Mucosa of stomach (tissue), 1 donor: ENCODE measurements at regions not wholly inside any gene's neighbourhood (a gene's known extent, or its start where the extent isn't known, plus 50 kb on each side); places are given as distances from the start of the nearest gene placed in this dataset.

Experiments
- H3K27me3 ChIP-seq: one replicate; pipeline ENCODE4 v1.7.0; 2013; ENCODE audit warnings: mild to moderate bottlenecking, low read length; ENCODE audit not compliant: control insufficient read depth, insufficient read depth
- H3K36me3 ChIP-seq: one replicate; pipeline ENCODE4 v1.7.0; 2013; ENCODE audit warnings: low read length; ENCODE audit not compliant: control insufficient read depth, insufficient read depth
- H3K4me1 ChIP-seq: one replicate; pipeline ENCODE4 v1.7.0; 2013; ENCODE audit warnings: mild to moderate bottlenecking, low read length; ENCODE audit not compliant: control insufficient read depth, insufficient read depth
- H3K4me3 ChIP-seq: one replicate; pipeline ENCODE4 v1.7.0; 2013; ENCODE audit warnings: low read length
- H3K9ac ChIP-seq: one replicate; pipeline ENCODE4 v1.7.0; 2013; ENCODE audit warnings: mild to moderate bottlenecking, low read length, moderate library complexity
- H3K9me3 ChIP-seq: one replicate; pipeline ENCODE4 v1.7.0; 2013; ENCODE audit warnings: mild to moderate bottlenecking, low read length, moderate library complexity; ENCODE audit not compliant: control insufficient read depth
- donor health status: Pancreatic carcinoma.

DNA sequence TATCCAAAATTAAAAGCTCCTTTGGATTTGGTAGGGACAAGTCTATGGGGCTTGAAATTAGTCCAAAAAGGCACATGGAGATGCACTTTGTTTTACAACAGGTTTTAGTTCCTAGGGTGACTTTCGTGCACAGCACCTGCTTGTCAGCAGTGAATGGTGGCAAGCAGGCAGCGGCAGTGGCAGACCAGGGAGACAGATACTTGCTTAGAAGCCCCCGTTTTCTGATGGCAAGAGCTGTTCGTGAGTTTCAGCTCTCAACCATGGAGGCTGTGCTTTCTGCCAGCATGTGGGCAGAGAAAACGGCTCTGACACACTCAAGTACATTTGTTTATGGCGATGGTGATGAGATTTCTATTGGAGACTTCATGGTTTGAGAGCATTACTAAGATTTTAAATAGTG lies 61.7 kb upstream of the SHH start:
- Histone ChIP-seq H3K9me3 (no peaks in the 10 kb centered on the region), H3K36me3 (no peaks in the 10 kb centered on the region), H3K9ac (no peak overlapping the region), H3K4me3 (no peak overlapping the region), H3K27me3 (no peaks in the 10 kb centered on the region), H3K4me1 (peaks cover 6% of the 10 kb centered on the region)

DNA sequence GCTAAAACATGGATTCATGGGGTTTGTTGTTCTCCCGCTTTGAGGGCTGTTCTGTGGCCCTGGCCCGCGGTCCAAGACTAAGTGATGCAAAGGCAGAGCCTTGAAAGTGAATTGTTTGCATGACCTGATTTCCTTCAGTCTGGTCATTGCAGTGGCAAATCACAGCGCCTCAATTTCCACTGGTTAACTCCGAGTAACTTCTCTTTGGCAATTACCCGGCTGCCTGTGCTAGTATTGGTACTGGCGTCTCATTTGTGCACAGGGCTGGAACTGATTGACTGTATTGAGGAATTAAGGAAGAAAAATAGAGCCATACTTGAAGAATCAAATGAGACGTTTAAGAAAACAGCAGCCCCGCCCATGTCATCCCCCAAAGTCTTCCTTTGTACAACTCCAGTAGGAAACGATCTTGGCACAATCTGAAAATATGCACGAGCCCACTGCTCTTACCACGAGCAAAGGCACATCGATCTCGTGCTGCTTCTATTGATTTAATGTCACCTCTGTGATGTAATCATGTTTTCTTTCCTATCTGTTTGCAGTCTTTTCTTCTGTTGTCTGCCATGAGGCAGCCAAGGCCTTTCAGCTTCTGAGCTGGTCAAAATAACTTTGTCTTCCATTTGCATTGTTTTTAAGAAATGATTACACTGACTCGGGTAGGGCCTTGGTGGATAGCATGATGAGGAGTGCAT lies 60.6 kb upstream of the SHH start:
- Histone ChIP-seq H3K9me3 (no peaks in the 10 kb centered on the region), H3K27me3 (no peaks in the 10 kb centered on the region), H3K4me3 (no peak overlapping the region), H3K4me1 (peaks cover 12% of the 10 kb centered on the region), H3K36me3 (no peaks in the 10 kb centered on the region), H3K9ac (no peak overlapping the region)

DNA sequence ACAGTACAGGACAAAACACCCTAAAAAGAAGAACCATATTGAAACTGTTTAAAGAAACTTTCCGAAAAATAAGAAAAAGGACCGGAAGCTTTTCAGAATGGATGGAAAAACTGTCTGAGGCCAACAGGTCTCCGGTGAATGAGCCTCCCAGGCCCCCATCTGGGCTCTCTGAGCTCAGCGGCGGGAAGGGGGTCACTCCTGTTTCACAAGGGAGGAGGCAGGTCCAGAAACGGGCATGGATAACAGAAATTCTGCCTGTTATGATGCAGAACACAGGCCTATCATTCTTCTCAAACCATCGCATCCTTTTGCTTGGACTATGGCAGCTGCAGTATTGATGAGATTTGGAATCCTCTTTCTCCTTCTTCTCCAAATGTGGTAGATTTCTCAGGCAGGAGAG lies 58.9 kb upstream of the SHH start:
- Histone ChIP-seq H3K9ac (no peak overlapping the region), H3K4me1 (peaks cover 26% of the 10 kb centered on the region), H3K27me3 (no peaks in the 10 kb centered on the region), H3K9me3 (no peaks in the 10 kb centered on the region), H3K4me3 (no peak overlapping the region), H3K36me3 (no peaks in the 10 kb centered on the region)

DNA sequence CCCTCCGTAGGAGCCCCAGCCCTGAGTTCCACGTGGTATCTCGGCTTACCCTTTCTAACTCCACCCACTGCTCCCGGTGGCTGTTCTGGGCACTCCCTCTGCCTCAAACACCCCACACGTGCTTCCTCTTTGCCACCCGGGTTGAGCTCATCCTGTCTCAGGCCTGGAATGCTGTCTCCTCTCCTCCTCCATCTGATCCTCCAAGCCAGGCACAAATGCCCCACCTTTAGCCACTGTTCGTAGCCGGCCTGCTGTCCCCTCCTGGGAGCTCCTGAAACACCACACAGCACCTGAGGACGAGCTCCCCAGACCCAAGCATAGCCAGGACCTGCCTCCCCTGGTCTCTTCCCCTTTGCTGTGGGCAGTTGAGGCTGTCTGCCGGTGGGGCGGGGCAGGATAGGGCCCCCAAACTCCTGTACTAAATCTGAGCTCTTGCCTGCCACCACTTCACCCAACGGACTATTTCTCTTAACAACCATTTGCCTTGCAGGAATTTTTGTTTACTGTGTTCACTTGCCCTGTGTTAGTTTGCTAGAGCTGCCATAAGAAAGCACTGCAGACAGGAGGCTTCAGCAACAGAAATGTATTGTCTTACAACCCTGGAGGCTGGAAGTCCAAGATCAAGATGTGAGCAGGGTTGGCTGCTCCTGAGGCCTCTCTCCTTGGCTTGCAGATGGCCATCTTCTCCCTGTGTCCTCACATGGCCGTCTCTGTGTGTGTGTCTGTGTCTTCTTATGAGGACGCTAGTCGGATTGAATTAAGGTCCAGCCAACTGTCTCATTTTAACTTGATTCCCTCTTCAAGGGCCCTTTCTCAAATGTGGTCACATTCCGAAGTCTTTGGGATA lies 58.3 kb upstream of the SHH start:
- no peaks in the 10 kb centered on the region for H3K27me3 ChIP-seq
- H3K4me3 ChIP-seq: no peak overlapping the region
- H3K9ac ChIP-seq: no peak overlapping the region
- H3K36me3 ChIP-seq: no peaks in the 10 kb centered on the region
- H3K4me1 ChIP-seq: peaks cover 33% of the 10 kb centered on the region
- H3K9me3 ChIP-seq: no peaks in the 10 kb centered on the region

DNA sequence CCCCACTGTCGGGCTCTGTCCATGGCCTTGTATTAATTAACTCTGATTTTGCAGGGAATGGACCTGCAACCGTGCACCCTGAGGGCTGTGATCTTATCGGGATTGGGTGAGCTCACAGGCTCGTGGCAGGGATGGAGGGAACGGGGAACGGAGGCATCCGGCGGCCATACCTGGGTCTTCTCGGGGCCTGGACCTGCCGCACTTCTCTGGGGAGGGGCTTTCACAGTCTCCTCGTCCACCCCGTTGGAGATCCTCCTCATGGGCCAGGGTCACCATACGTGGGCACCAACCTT lies 57.5 kb upstream of the SHH start:
- H3K36me3 ChIP-seq: no peaks in the 10 kb centered on the region
- H3K4me1 ChIP-seq: peaks cover 41% of the 10 kb centered on the region
- H3K9me3 ChIP-seq: no peaks in the 10 kb centered on the region
- H3K27me3 ChIP-seq: no peaks in the 10 kb centered on the region
- H3K4me3 ChIP-seq: no peak overlapping the region
- H3K9ac ChIP-seq: no peak overlapping the region

DNA sequence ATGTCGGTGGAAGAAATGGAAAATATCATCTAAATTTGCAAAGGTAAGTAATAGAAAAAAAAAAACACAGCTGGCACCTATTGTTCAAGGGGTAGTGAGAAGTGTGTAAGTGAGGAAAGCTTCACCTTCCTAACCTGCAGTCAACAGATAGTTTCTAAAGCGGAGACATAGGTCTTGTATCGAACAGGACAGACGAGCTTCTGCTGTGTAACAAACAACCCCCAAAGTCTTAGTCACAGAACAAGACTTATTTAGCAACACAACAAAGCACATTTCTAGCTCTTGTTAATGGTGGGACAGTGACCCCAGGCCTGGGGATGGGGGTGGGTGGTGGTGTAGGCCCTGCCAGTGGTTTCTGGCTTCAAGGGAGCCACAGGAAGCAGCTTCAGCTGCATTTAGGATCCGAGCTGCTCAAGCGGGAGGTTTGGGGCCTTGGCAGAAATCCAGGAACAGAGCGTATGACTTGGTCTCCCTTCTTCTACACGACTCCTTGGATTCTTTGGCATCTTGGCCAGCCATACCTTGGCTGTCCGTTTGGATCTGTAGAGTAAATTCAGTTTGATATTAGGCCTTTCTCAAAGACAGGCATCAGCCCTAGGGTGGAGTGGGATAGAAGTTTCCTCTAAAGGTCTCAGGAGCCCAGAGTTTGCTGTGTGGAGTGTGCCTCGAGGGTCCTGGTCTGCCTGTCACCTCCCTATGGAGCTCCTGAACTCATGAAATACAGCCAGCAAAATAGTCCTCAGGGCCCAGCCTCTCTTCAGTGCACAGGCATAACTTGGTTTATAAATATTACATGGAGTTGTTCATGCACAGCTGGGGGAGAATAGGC lies 56.9 kb upstream of the SHH start:
- no peak overlapping the region for H3K9ac ChIP-seq
- no peaks in the 10 kb centered on the region for H3K9me3 ChIP-seq
- H3K36me3 ChIP-seq: no peaks in the 10 kb centered on the region
- H3K4me1 ChIP-seq: peaks cover 42% of the 10 kb centered on the region
- no peak overlapping the region for H3K4me3 ChIP-seq
- H3K27me3 ChIP-seq: no peaks in the 10 kb centered on the region

DNA sequence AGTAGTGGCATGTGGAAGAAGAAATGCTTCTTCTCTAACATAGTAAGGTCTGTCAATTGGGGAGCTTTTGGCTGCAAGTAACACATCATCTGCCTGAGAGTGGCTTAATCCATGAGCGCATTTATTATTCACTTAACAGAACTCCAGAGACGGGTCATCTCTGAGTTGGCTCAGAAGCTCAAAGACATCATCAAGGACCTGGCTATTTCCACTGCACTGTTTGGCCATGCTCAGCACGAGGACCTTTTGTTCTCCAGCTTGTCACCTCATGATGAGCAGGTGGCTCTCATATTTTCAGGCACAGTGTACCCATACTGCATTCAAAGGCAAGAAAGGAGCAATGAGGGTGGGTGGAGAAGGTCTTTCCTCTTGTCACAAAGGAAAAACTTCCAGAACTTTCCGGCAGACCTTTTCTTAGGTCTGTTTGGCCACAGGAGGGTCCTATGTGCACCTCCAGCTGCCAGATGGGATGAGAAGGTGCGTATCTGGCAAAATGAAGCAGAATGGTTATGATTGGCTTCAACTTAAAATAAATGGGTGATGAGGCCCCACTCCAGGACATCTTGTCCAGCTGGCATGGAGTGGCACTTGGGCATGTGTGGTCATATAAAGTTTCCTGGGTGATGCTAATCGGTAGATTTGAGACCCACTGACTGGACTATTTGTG lies 55.6 kb upstream of the SHH start:
- H3K9ac ChIP-seq: no peak overlapping the region
- H3K36me3 ChIP-seq: no peaks in the 10 kb centered on the region
- H3K4me1 ChIP-seq: peaks cover 44% of the 10 kb centered on the region
- no peak overlapping the region for H3K4me3 ChIP-seq
- H3K9me3 ChIP-seq: no peaks in the 10 kb centered on the region
- H3K27me3 ChIP-seq: no peaks in the 10 kb centered on the region

DNA sequence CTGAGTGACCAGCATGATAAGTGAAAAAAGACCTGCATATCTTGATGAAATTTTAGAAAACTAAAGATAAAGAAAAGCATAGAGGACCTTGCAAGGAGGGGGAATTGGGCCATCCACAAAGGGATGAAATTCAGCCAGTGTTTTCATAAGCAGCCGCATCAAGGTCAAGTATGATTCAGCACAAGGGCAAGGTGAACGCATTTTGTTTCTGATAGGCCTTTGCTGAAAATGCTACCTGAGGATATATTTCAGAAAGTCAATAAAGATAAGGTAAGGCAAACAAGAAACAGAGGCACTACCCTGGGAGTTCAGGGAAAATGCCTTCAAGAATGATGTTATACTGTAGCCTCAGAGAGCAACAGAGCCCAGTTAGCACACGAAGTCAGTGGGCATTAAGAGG lies 55.0 kb upstream of the SHH start:
- Histone ChIP-seq H3K27me3 (no peaks in the 10 kb centered on the region), H3K9me3 (no peaks in the 10 kb centered on the region), H3K4me3 (no peak overlapping the region), H3K4me1 (peaks cover 50% of the 10 kb centered on the region), H3K9ac (no peak overlapping the region), H3K36me3 (no peaks in the 10 kb centered on the region)

DNA sequence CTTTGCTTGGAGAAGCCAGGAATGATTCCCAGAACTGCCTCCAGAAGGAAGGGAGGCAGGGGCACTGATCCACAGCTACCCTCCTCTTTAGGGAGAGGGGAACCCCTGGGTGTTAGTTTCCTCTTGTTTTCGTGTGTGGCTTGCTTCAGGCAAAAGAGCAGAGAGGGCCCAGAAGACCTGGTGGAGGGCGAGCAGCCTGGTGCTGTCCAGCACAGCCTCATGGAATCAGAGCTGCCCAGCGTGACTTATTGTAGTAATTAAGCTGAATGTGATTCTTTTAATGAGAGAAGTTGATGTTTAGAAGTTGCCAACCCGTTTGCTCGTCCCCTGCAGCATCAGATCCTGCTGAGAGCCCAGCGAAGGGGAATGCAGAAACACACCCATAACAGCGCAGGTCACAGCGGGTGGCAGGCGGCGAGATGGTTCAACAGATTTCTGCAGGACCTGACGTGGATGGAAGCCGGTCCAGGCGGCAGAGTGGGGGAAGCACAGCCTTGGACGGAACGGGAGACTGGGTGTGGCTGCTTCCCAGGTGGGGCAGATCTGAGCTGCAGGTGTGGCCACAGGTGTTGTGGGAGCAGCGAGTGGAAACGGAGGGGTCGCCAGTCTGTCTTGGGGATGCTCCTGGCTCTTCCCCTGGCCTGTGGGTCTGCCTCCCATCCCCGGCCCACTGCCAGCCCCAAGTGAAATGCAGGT lies 53.7 kb upstream of the SHH start:
- H3K4me3 ChIP-seq: no peak overlapping the region
- no peak overlapping the region for H3K9ac ChIP-seq
- no peaks in the 10 kb centered on the region for H3K9me3 ChIP-seq
- no peaks in the 10 kb centered on the region for H3K36me3 ChIP-seq
- peaks cover 61% of the 10 kb centered on the region for H3K4me1 ChIP-seq
- no peaks in the 10 kb centered on the region for H3K27me3 ChIP-seq

DNA sequence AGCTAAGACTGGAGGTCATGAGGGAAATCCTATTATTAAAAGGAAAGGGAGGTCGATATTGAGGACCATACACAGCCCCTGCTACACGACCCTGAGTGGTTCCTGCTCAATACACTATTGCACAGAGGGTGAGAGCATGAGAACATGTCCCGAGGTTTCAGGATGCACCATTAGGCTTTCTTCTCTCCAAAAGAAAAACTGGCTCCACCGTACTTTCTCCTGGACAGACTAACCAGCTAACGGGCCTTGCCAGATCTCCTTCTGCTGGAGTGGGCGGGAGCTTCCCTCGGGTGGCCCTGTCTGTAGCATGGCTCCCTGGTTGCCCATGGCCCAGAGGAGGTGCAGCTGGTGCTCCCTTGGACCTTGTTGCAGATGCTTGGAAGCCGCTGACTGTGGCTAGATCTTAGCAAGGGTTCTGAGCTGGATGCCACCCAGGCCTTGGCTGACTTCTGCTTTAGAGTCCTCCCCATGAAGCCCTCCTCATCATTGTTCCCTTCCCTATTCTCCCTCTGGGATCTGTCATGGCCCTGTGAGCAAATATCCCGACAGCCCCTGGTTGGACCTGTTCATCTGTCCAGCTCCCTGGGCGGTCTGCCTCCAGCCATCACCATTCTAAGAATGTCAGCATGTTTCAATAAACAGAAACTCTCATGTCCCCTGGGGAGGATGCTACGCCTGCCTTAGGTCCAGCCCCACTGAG lies 52.9 kb upstream of the SHH start:
- H3K9me3 ChIP-seq: no peaks in the 10 kb centered on the region

More for the DNA sequence above, 52.9 kb upstream of the SHH start:
- Histone ChIP-seq H3K4me1 (peaks cover 64% of the 10 kb centered on the region), H3K9ac (no peak overlapping the region), H3K36me3 (no peaks in the 10 kb centered on the region), H3K4me3 (no peak overlapping the region), H3K27me3 (no peaks in the 10 kb centered on the region)
